ENCODE measurements at regions not wholly inside any gene's neighbourhood (a gene's known extent, or its start where the extent isn't known, plus 50 kb on each side); places are given as distances from the start of the nearest gene placed in this dataset.

- no peak for DNase-seq
- H3K4me1 ChIP-seq (ENCODE audit: control insufficient read depth, insufficient read depth, low read length) = no peaks in the 10 kb centered on the region
- H3K27me3 ChIP-seq (ENCODE audit: control insufficient read depth, insufficient read depth) = no peaks in the 10 kb centered on the region
- no peak overlapping the region for H3K27ac ChIP-seq (ENCODE audit: low read length)
- no peaks in the 10 kb centered on the region for H3K9me3 ChIP-seq (ENCODE audit: control insufficient read depth, low read length)
- WGBS = 49% methylated on average over 1 of the region's 1 CpG
- H3K4me3 ChIP-seq (ENCODE audit: low read length) = no peak overlapping the region
- ATAC-seq = no peak
- intact Hi-C loops (cut with DNase I) = no loop called here
These were observed 527.2 kb downstream of the IRS1 start for GRCh38 chr2:226272435-226272834.

- WGBS = 58% methylated on average over 6 of the region's 6 CpGs
- no peak overlapping the region for H3K4me3 ChIP-seq (ENCODE audit: low read length)
- intact Hi-C loops (cut with DNase I) = no loop called here
- H3K27me3 ChIP-seq (ENCODE audit: control insufficient read depth, insufficient read depth) = no peaks in the 10 kb centered on the region
- no peak for DNase-seq
- no peaks in the 10 kb centered on the region for H3K9me3 ChIP-seq (ENCODE audit: control insufficient read depth, low read length)
- ATAC-seq = no peak
- no peak overlapping the region for H3K27ac ChIP-seq (ENCODE audit: low read length)
- H3K4me1 ChIP-seq (ENCODE audit: control insufficient read depth, insufficient read depth, low read length) = no peaks in the 10 kb centered on the region
These were observed 529.1 kb downstream of the IRS1 start for GRCh38 chr2:226270285-226271058.

GRCh38 chr2:226267516-226268289 lies 531.9 kb downstream of the IRS1 start:
- WGBS = 45% methylated on average over 3 of the region's 3 CpGs
- ATAC-seq (no peak), DNase-seq (no peak)
- Histone ChIP-seq H3K4me1 (ENCODE audit: control insufficient read depth, insufficient read depth, low read length) (no peaks in the 10 kb centered on the region), H3K9me3 (ENCODE audit: control insufficient read depth, low read length) (no peaks in the 10 kb centered on the region), H3K27ac (ENCODE audit: low read length) (no peak overlapping the region), H3K4me3 (ENCODE audit: low read length) (no peak overlapping the region), H3K27me3 (ENCODE audit: control insufficient read depth, insufficient read depth) (no peaks in the 10 kb centered on the region)
- intact Hi-C loops (cut with DNase I) = no loop called here

- 56% methylated on average over 4 of the region's 4 CpGs for WGBS
- DNase-seq (no peak), ATAC-seq (no peak)
- no peak overlapping the region for H3K27ac ChIP-seq (ENCODE audit: low read length)
- no peaks in the 10 kb centered on the region for H3K9me3 ChIP-seq (ENCODE audit: control insufficient read depth, low read length)
- H3K4me1 ChIP-seq (ENCODE audit: control insufficient read depth, insufficient read depth, low read length) = no peaks in the 10 kb centered on the region
- intact Hi-C loops (cut with DNase I) = no loop called here
- no peaks in the 10 kb centered on the region for H3K27me3 ChIP-seq (ENCODE audit: control insufficient read depth, insufficient read depth)
- H3K4me3 ChIP-seq (ENCODE audit: low read length) = no peak overlapping the region
These were observed 542.8 kb downstream of the IRS1 start for GRCh38 chr2:226256709-226257376.

GRCh38 chr2:226256237-226256636 lies 543.4 kb downstream of the IRS1 start:
- ATAC-seq (no peak), DNase-seq (no peak)
- Histone ChIP-seq H3K27me3 (ENCODE audit: control insufficient read depth, insufficient read depth) (no peaks in the 10 kb centered on the region), H3K4me3 (ENCODE audit: low read length) (no peak overlapping the region), H3K4me1 (ENCODE audit: control insufficient read depth, insufficient read depth, low read length) (no peaks in the 10 kb centered on the region), H3K9me3 (ENCODE audit: control insufficient read depth, low read length) (no peaks in the 10 kb centered on the region), H3K27ac (ENCODE audit: low read length) (no peak overlapping the region)
- intact Hi-C loops (cut with DNase I) = no loop called here
- WGBS = 23% methylated on average over 2 of the region's 2 CpGs

GRCh38 chr2:226251661-226252060 lies 548.0 kb downstream of the IRS1 start:
- H3K4me3 ChIP-seq (ENCODE audit: low read length) = no peak overlapping the region
- H3K27me3 ChIP-seq (ENCODE audit: control insufficient read depth, insufficient read depth) = no peaks in the 10 kb centered on the region
- no peak for ATAC-seq
- H3K4me1 ChIP-seq (ENCODE audit: control insufficient read depth, insufficient read depth, low read length) = no peaks in the 10 kb centered on the region
- H3K9me3 ChIP-seq (ENCODE audit: control insufficient read depth, low read length) = no peaks in the 10 kb centered on the region
- H3K27ac ChIP-seq (ENCODE audit: low read length) = no peak overlapping the region
- WGBS = 67% methylated on average over 2 of the region's 2 CpGs
- no peak for DNase-seq
- intact Hi-C loops (cut with DNase I) = no loop called here

- Histone ChIP-seq H3K27me3 (ENCODE audit: control insufficient read depth, insufficient read depth) (no peaks in the 10 kb centered on the region), H3K27ac (ENCODE audit: low read length) (no peak overlapping the region), H3K9me3 (ENCODE audit: control insufficient read depth, low read length) (no peaks in the 10 kb centered on the region), H3K4me3 (ENCODE audit: low read length) (no peak overlapping the region), H3K4me1 (ENCODE audit: control insufficient read depth, insufficient read depth, low read length) (no peaks in the 10 kb centered on the region)
- no peak for DNase-seq
- 53% methylated on average over 3 of the region's 3 CpGs for WGBS
- no peak for ATAC-seq
- intact Hi-C loops (cut with DNase I) = no loop called here
These were observed 552.0 kb downstream of the IRS1 start for GRCh38 chr2:226247289-226248275.

GRCh38 chr2:226234187-226234586 lies 565.4 kb downstream of the IRS1 start:
- no peak overlapping the region for H3K27ac ChIP-seq (ENCODE audit: low read length)
- intact Hi-C loops (cut with DNase I) = no loop called here
- H3K4me1 ChIP-seq (ENCODE audit: control insufficient read depth, insufficient read depth, low read length) = no peaks in the 10 kb centered on the region
- DNase-seq = no peak
- no peaks in the 10 kb centered on the region for H3K9me3 ChIP-seq (ENCODE audit: control insufficient read depth, low read length)
- ATAC-seq = no peak
- H3K27me3 ChIP-seq (ENCODE audit: control insufficient read depth, insufficient read depth) = no peaks in the 10 kb centered on the region
- WGBS = 87% methylated on average over 2 of the region's 2 CpGs
- no peak overlapping the region for H3K4me3 ChIP-seq (ENCODE audit: low read length)

- H3K27me3 ChIP-seq (ENCODE audit: control insufficient read depth, insufficient read depth) = no peaks in the 10 kb centered on the region
- intact Hi-C loops (cut with DNase I) = no loop called here
- no peaks in the 10 kb centered on the region for H3K4me1 ChIP-seq (ENCODE audit: control insufficient read depth, insufficient read depth, low read length)
- no peaks in the 10 kb centered on the region for H3K9me3 ChIP-seq (ENCODE audit: control insufficient read depth, low read length)
- no peak overlapping the region for H3K27ac ChIP-seq (ENCODE audit: low read length)
- DNase-seq (no peak), ATAC-seq (no peak)
- H3K4me3 ChIP-seq (ENCODE audit: low read length) = no peak overlapping the region
These were observed 566.2 kb downstream of the IRS1 start for GRCh38 chr2:226233388-226233787.

GRCh38 chr2:226228080-226228479 lies 571.5 kb downstream of the IRS1 start:
- H3K4me1 ChIP-seq (ENCODE audit: control insufficient read depth, insufficient read depth, low read length) = no peaks in the 10 kb centered on the region
- no peak overlapping the region for H3K27ac ChIP-seq (ENCODE audit: low read length)
- intact Hi-C loops (cut with DNase I) = no loop called here
- H3K27me3 ChIP-seq (ENCODE audit: control insufficient read depth, insufficient read depth) = no peaks in the 10 kb centered on the region
- DNase-seq = no peak
- ATAC-seq = no peak
- 82% methylated on average over 2 of the region's 2 CpGs for WGBS
- H3K4me3 ChIP-seq (ENCODE audit: low read length) = no peak overlapping the region
- no peaks in the 10 kb centered on the region for H3K9me3 ChIP-seq (ENCODE audit: control insufficient read depth, low read length)
